ENCODE measurements at regions not wholly inside any gene's neighbourhood (a gene's known extent, or its start where the extent isn't known, plus 50 kb on each side); places are given as distances from the start of the nearest gene placed in this dataset.

DNA sequence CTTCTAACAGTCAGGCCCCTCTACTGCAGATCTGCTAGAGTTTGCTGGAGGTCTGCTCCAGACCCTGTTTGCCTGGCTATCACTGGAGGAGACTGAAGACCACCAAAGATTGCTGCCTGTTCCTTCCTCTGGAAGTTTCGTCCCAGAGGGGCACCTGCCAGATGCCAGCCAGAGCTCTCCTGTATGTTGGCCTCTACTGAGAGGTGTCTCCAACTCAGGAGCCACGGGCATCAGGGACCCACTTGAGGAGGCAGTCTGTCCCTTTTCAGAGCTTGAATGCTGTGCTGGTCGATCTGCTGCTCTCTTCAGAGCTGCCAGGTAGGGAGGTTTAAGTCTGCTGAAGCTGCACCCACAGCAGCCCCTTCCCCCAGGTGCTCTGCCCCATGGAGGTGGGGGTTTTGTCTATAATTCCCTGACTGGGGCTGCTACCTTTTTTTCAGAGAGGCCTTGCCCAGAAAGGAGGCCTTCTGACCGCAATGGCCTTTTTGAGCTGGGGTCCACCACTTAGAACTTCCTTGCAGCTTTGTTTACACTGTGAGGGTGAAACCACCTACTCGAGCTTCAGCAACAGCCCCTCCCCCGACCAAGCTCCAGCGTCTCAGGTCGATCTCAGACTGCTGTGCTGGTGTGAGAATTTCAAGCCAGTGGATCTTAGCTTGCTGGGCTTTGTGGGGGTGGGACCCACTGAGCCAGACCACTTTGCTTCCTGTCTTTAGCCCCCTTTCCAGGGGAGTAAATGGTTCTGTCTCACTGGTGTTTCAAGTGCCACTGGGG lies 566.0 kb downstream of the NR4A2 start:
- TF ChIP-seq POLR2A (IDR thresholded peaks at IDR 0.05; ENCODE audit: extremely low read depth, insufficient read length): no peak
- TF ChIP-seq, protein P1, sequence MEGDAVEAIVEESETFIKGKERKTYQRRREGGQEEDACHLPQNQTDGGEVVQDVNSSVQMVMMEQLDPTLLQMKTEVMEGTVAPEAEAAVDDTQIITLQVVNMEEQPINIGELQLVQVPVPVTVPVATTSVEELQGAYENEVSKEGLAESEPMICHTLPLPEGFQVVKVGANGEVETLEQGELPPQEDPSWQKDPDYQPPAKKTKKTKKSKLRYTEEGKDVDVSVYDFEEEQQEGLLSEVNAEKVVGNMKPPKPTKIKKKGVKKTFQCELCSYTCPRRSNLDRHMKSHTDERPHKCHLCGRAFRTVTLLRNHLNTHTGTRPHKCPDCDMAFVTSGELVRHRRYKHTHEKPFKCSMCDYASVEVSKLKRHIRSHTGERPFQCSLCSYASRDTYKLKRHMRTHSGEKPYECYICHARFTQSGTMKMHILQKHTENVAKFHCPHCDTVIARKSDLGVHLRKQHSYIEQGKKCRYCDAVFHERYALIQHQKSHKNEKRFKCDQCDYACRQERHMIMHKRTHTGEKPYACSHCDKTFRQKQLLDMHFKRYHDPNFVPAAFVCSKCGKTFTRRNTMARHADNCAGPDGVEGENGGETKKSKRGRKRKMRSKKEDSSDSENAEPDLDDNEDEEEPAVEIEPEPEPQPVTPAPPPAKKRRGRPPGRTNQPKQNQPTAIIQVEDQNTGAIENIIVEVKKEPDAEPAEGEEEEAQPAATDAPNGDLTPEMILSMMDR (IDR thresholded peaks at IDR 0.05; ENCODE audit: low read depth, low read length): no peak

Measured in NB4 (cell line).